Hepatocyte (in vitro differentiated cells): ENCODE measurements at regions not wholly inside any gene's neighbourhood (a gene's known extent, or its start where the extent isn't known, plus 50 kb on each side); places are given as distances from the start of the nearest gene placed in this dataset.

Experiments used
- DNase-seq: peaks from one replicate; pipeline ENCODE4 v3.0.0-alpha.2; 2016; ENCODE audit warnings: low spot score
- H2AFZ ChIP-seq: fragments of 200-600 bp; sonication (generic); 2 replicates; pipeline ENCODE4 v1.6.0; 2016; ENCODE audit warnings: antibody characterized with exemption, mild to moderate bottlenecking
- H3K27ac ChIP-seq: fragments of 200-600 bp; sonication (generic); 2 replicates; pipeline ENCODE4 v1.5.1; 2016; ENCODE audit warnings: mild to moderate bottlenecking
- H3K27me3 ChIP-seq: fragments of 200-600 bp; sonication (generic); 2 replicates; pipeline ENCODE4 v1.6.1; 2016
- H3K36me3 ChIP-seq: fragments of 200-600 bp; sonication (generic); replicated peaks from 2 replicates; pipeline ENCODE4 v1.5.1; 2016; ENCODE audit warnings: low read depth; ENCODE audit not compliant: insufficient read depth
- H3K4me1 ChIP-seq: fragments of 200-600 bp; sonication (generic); 2 replicates; pipeline ENCODE4 v1.5.1; 2016; ENCODE audit warnings: mild to moderate bottlenecking, moderate library complexity; ENCODE audit not compliant: insufficient read depth
- H3K4me2 ChIP-seq: fragments of 200-600 bp; sonication (generic); 2 replicates; pipeline ENCODE4 v1.6.0; 2016
- H3K4me3 ChIP-seq: fragments of 200-600 bp; sonication (generic); 2 replicates; pipeline ENCODE4 v1.5.1; 2016; ENCODE audit warnings: mild to moderate bottlenecking
- H3K79me2 ChIP-seq: fragments of 200-600 bp; sonication (generic); 2 replicates; pipeline ENCODE4 v1.6.0; 2017; ENCODE audit warnings: mild to moderate bottlenecking
- H3K9me2 ChIP-seq: fragments of 200-600 bp; sonication (generic); replicated peaks from 2 replicates; pipeline ENCODE4 v1.6.0; 2017; ENCODE audit warnings: mild to moderate bottlenecking; ENCODE audit not compliant: insufficient read depth
- H3K9me3 ChIP-seq: fragments of 200-600 bp; sonication (generic); 2 replicates; pipeline ENCODE4 v1.5.1; 2016; ENCODE audit warnings: low read depth, mild to moderate bottlenecking
- H4K20me1 ChIP-seq: fragments of 200-600 bp; sonication (generic); 2 replicates; pipeline ENCODE4 v1.6.0; 2016; ENCODE audit warnings: mild to moderate bottlenecking; ENCODE audit not compliant: insufficient read depth, poor library complexity, severe bottlenecking
- CTCF ChIP-seq: fragments of 200-600 bp; sonication (generic); IDR thresholded peaks from 2 replicates; pipeline ENCODE4 v1.5.1; 2016; ENCODE audit warnings: antibody characterized with exemption, mild to moderate bottlenecking; ENCODE audit not compliant: poor library complexity
- EZH2 ChIP-seq: fragments of 200-600 bp; sonication (generic); IDR thresholded peaks from 2 replicates; pipeline ENCODE4 v1.6.1; 2016; ENCODE audit warnings: antibody characterized with exemption, mild to moderate bottlenecking, borderline replicate concordance
- EZH2phosphoT487 ChIP-seq: fragments of 200-600 bp; sonication (generic); IDR thresholded peaks from one replicate; pipeline ENCODE4 v1.6.1; 2018; ENCODE audit warnings: antibody characterized with exemption, mild to moderate bottlenecking, low read depth, moderate library complexity; ENCODE audit not compliant: unreplicated experiment, severe bottlenecking
- WGBS: methylation state at CpG from one replicate; pipeline ENCODE4 v1.1.6; 2016; ENCODE audit warnings: low lambda C conversion rate; ENCODE audit errors: missing lambda C conversion rate; 5-methylcytosine and 5-hydroxymethylcytosine counted together

GRCh38 chr7:18126281-18126680, 98.6 kb upstream of the PRPS1L1 start:
- DNase-seq = peak; percentile 11
- Histone ChIP-seq H3K4me2 (no peak overlapping the region), H3K4me3 (no peak overlapping the region), H3K79me2 (no peaks in the 10 kb centered on the region), H4K20me1 (no peaks in the 10 kb centered on the region), H3K9me3 (no peaks in the 10 kb centered on the region), H3K4me1 (peaks cover 6% of the 10 kb centered on the region), H3K36me3 (no peaks in the 10 kb centered on the region), H3K9me2 (no peaks in the 10 kb centered on the region), H3K27ac (no peak overlapping the region), H2AFZ (no peak overlapping the region), H3K27me3 (no peaks in the 10 kb centered on the region)
- WGBS = 33% methylated on average over 2 of the region's 2 CpGs
- no peak for TF ChIP-seq EZH2phosphoT487
- TF ChIP-seq EZH2 = no peak
- TF ChIP-seq CTCF = no peak

GRCh38 chr7:18128846-18129245, 101.2 kb upstream of the PRPS1L1 start:
- H3K27me3 ChIP-seq = no peaks in the 10 kb centered on the region
- 54% methylated on average over 3 of the region's 3 CpGs for WGBS
- no peak overlapping the region for H2AFZ ChIP-seq
- peaks cover 11% of the 10 kb centered on the region for H3K4me1 ChIP-seq
- no peaks in the 10 kb centered on the region for H4K20me1 ChIP-seq
- no peaks in the 10 kb centered on the region for H3K79me2 ChIP-seq
- no peak overlapping the region for H3K27ac ChIP-seq
- no peak overlapping the region for H3K4me3 ChIP-seq
- no peak overlapping the region for H3K4me2 ChIP-seq
- H3K9me3 ChIP-seq = no peaks in the 10 kb centered on the region
- no peak for DNase-seq
- no peaks in the 10 kb centered on the region for H3K36me3 ChIP-seq
- TF ChIP-seq CTCF = no peak
- TF ChIP-seq EZH2phosphoT487 = no peak
- TF ChIP-seq EZH2 = no peak
- H3K9me2 ChIP-seq = no peaks in the 10 kb centered on the region

- DNase-seq = peak; percentile 11
- no peak overlapping the region for H3K27ac ChIP-seq
Observed at GRCh38 chr7:18132811-18133210, 105.2 kb upstream of the PRPS1L1 start.

More at GRCh38 chr7:18132811-18133210, 105.2 kb upstream of the PRPS1L1 start:
- peaks cover 11% of the 10 kb centered on the region for H3K4me1 ChIP-seq
- no peaks in the 10 kb centered on the region for H3K9me3 ChIP-seq
- H3K36me3 ChIP-seq = no peaks in the 10 kb centered on the region
- H3K27me3 ChIP-seq = no peaks in the 10 kb centered on the region
- no peak for TF ChIP-seq EZH2phosphoT487
- no peak for TF ChIP-seq CTCF
- no peak for TF ChIP-seq EZH2
- H3K4me3 ChIP-seq = no peak overlapping the region
- H3K79me2 ChIP-seq = no peaks in the 10 kb centered on the region
- H2AFZ ChIP-seq = no peak overlapping the region
- no peaks in the 10 kb centered on the region for H4K20me1 ChIP-seq
- no peak overlapping the region for H3K4me2 ChIP-seq
- no peaks in the 10 kb centered on the region for H3K9me2 ChIP-seq
